B cell (primary cell): ENCODE measurements at regions not wholly inside any gene's neighbourhood (a gene's known extent, or its start where the extent isn't known, plus 50 kb on each side); places are given as distances from the start of the nearest gene placed in this dataset.

Experiments used
- ATAC-seq: fragments of 200-7000 bp; cut with Tn5 transposase; one replicate; pipeline ENCODE4 v1.10.0; 2021; ENCODE audit warnings: low read depth, mild to moderate bottlenecking, moderate number of reproducible peaks, moderate library complexity
- CTCF ChIA-PET: fragments of 350-600 bp; sonication (Branson Sonifier 250); formaldehyde crosslinking; loops from one replicate; lab custom pipeline; 2021; ENCODE audit warnings: antibody characterized with exemption, inconsistent platforms; lab: Charles Lee
- POLR2A ChIA-PET: fragments of 350-600 bp; sonication (Branson Sonifier 250); formaldehyde crosslinking; loops from one replicate; lab custom pipeline; 2021; ENCODE audit warnings: antibody characterized with exemption; lab: Charles Lee
- DNase-seq: peaks from one replicate; pipeline ENCODE4 v3.0.0; 2013
- H2AFZ ChIP-seq: 2 replicates; pipeline ENCODE4 v1.6.1; 2012; ENCODE audit warnings: mild to moderate bottlenecking, low read depth, low read length; ENCODE audit not compliant: insufficient read depth, poor library complexity, severe bottlenecking
- H3K27ac ChIP-seq, 2 donors: 1 replicate in 1 of 2; 2 replicates in 1 of 2; pipeline ENCODE4 v1.5.1; 2012 to 2013; ENCODE audit warnings: low read length in 2 of 2, mild to moderate bottlenecking in 2 of 2, moderate library complexity in 1 of 2
- H3K27me3 ChIP-seq, 4 experiments: fragments of 200-600 bp in 1 of 4; sonication (generic) in 1 of 4; replicated peaks in 1 of 4; 1 replicate in 2 of 4; 2 replicates in 2 of 4; pipeline versions ENCODE4 v1.6.1 to v1.7.0; 2013 to 2016; ENCODE audit warnings: low read length in 3 of 4, mild to moderate bottlenecking in 2 of 4, mixed read lengths in 1 of 4, moderate library complexity in 1 of 4; ENCODE audit not compliant: insufficient read depth in 4 of 4, control insufficient read depth in 3 of 4; ENCODE audit errors: control extremely low read depth in 1 of 4
- H3K36me3 ChIP-seq, 2 experiments: replicated peaks in 1 of 2; 1 replicate in 1 of 2; 2 replicates in 1 of 2; pipeline versions ENCODE4 v1.6.1 to v1.7.1; 2013; ENCODE audit warnings: low read length in 1 of 2; ENCODE audit not compliant: insufficient read depth in 2 of 2, control insufficient read depth in 1 of 2; ENCODE audit errors: control extremely low read depth in 1 of 2, extremely low read depth in 1 of 2
- H3K4me1 ChIP-seq, 2 donors: fragments of 200-600 bp in 1 of 2; sonication (generic) in 1 of 2; 1 replicate in 1 of 2; 2 replicates in 1 of 2; pipeline versions ENCODE4 v1.5.1 to v1.6.1; 2013 to 2017; ENCODE audit warnings: low read length in 2 of 2; ENCODE audit not compliant: control insufficient read depth in 2 of 2, insufficient read depth in 2 of 2
- H3K4me2 ChIP-seq: replicated peaks from 2 replicates; pipeline ENCODE3; 2012; ENCODE audit warnings: mild to moderate bottlenecking, low read depth, low read length; ENCODE audit not compliant: poor library complexity, severe bottlenecking
- H3K4me3 ChIP-seq, 5 experiments: fragments of 200-600 bp in 1 of 5; sonication (generic) in 1 of 5; 1 replicate in 3 of 5; 2 replicates in 2 of 5; pipeline versions ENCODE4 v1.5.1 to v1.7.0; 2011 to 2016; ENCODE audit warnings: low read length in 4 of 5, mild to moderate bottlenecking in 4 of 5, low read depth in 2 of 5, control low read depth in 1 of 5, moderate library complexity in 1 of 5; ENCODE audit not compliant: insufficient read depth in 1 of 5; ENCODE audit errors: control extremely low read depth in 1 of 5, extremely low read depth in 1 of 5
- H3K79me2 ChIP-seq: fragments of 200-600 bp; sonication (generic); one replicate; pipeline ENCODE4 v1.6.0; 2016; ENCODE audit warnings: low read length; ENCODE audit not compliant: control insufficient read depth, insufficient read depth
- H3K9ac ChIP-seq: fragments of 200-600 bp; sonication (generic); 2 replicates; pipeline ENCODE4 v1.6.1; 2017; ENCODE audit warnings: mild to moderate bottlenecking, low read length, moderate library complexity
- H3K9me3 ChIP-seq, 3 donors: one replicate each; pipeline versions ENCODE4 v1.6.1 to v1.7.1; 2013; ENCODE audit warnings: low read length in 2 of 3; ENCODE audit not compliant: control insufficient read depth in 2 of 3, insufficient read depth in 1 of 3; ENCODE audit errors: control extremely low read depth in 1 of 3
- H4K20me1 ChIP-seq: 2 replicates; pipeline ENCODE4 v1.6.0; 2012; ENCODE audit warnings: mild to moderate bottlenecking, low read length; ENCODE audit not compliant: insufficient read depth, control insufficient read depth, poor library complexity, severe bottlenecking
- H3K27ac Mint-ChIP-seq: one replicate; pipeline ENCODE4 v1.8.0; 2021; ENCODE audit warnings: mixed read lengths
- H3K27me3 Mint-ChIP-seq: one replicate; pipeline ENCODE4 v1.8.0; 2021; ENCODE audit warnings: mixed read lengths
- H3K4me1 Mint-ChIP-seq: one replicate; pipeline ENCODE4 v1.8.0; 2021; ENCODE audit warnings: mixed read lengths
- H3K4me3 Mint-ChIP-seq: one replicate; pipeline ENCODE4 v1.8.0; 2021; ENCODE audit warnings: mixed read lengths
- H3K9me3 Mint-ChIP-seq: one replicate; pipeline ENCODE4 v1.8.0; 2022; ENCODE audit warnings: mixed read lengths; ENCODE audit not compliant: insufficient read depth
- CTCF ChIP-seq: fragments of 200-600 bp; IDR thresholded peaks from one replicate; pipeline ENCODE4 v1.8.0; 2022; ENCODE audit warnings: antibody characterized with exemption, mild to moderate bottlenecking
- EZH2 ChIP-seq: IDR thresholded peaks from 2 replicates; pipeline ENCODE4 v1.6.1; 2012; ENCODE audit warnings: borderline replicate concordance, low read depth, mild to moderate bottlenecking, moderate library complexity, low read length; ENCODE audit not compliant: insufficient read depth, poor library complexity, severe bottlenecking
- WGBS: methylation state at CpG from one replicate; pipeline ENCODE4 v1.1.5; 2013; ENCODE audit warnings: missing lambda C conversion rate; ENCODE audit not compliant: insufficient coverage; 5-methylcytosine and 5-hydroxymethylcytosine counted together
- intact Hi-C: fragments of 100-400 bp; cut with micrococcal nuclease; formaldehyde crosslinking; loops from one replicate; pipeline ENCODE4 v1.10.0; 2022

DNA sequence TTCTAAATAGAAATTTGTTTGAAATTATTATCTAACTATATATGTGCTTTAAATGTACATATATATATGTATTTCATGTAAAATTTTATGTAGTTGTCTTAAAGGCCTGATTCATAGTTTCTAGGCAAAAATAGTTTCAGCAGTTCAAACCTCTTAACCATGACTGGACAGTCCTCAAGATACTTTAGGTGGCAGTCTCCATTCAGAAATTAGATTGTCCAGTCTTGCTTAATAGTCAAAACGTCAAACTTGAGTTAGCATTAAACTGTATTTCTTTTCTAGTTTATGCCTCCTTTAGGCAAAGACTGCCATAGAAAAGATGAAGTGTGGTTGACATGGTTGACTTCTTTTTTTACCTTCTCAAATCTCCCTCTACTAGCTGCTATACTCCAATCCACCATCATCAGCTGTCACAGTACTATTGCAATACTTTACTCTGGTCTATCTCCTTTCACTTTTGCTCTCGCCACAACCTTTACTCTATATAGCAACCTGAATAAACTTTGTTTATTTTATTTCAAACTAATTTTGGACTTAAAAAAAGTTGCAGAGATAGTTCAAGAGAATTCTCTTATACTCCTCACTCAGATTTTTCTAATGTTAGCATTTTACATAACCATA, 395.6 kb upstream of the DIPK2B start:
- no peaks in the 10 kb centered on the region for H3K79me2 ChIP-seq
- Mint-ChIP-seq H3K9me3 (no peaks in the 10 kb centered on the region), H3K4me1 (no peaks in the 10 kb centered on the region), H3K27me3 (no peaks in the 10 kb centered on the region), H3K4me3 (no peak overlapping the region), H3K27ac (no peak overlapping the region)
- H3K4me2 ChIP-seq = no peak overlapping the region
- DNase-seq (no peak), ATAC-seq (no peak)
- no peak overlapping the region for H3K9ac ChIP-seq
- peaks cover 0 to 9% (median 0%) of the 10 kb centered on the region in 4 experiments for H3K27me3 ChIP-seq
- intact Hi-C loops = no loop called here
- H4K20me1 ChIP-seq = no peaks in the 10 kb centered on the region
- H3K4me1 ChIP-seq = no peaks in the 10 kb centered on the region
- TF ChIP-seq CTCF (no peak), EZH2 (no peak)
- no CpG with 5 or more reads among the region's 2 CpGs for WGBS
- no peak overlapping the region for H3K27ac ChIP-seq
- H2AFZ ChIP-seq = no peak overlapping the region
- H3K36me3 ChIP-seq = no peaks in the 10 kb centered on the region
- ChIA-PET POLR2A (no interaction called here), CTCF (no interaction called here)
- H3K4me3 ChIP-seq = no peak overlapping the region
- no peaks in the 10 kb centered on the region for H3K9me3 ChIP-seq

- H3K4me3 ChIP-seq = no peak overlapping the region
- H3K4me1 Mint-ChIP-seq = no peaks in the 10 kb centered on the region
- ChIA-PET POLR2A (no interaction called here), CTCF (interaction anchor here (0.6 kb wide), 1 partner anchor 255 kb away, joined by 3 read pairs; no protein-coding TSS in a partner anchor)
- no CpG with 5 or more reads among the region's 3 CpGs for WGBS
- no peak overlapping the region for H3K27ac Mint-ChIP-seq
- H3K27me3 Mint-ChIP-seq = no peaks in the 10 kb centered on the region
- H3K4me1 ChIP-seq = no peaks in the 10 kb centered on the region
- no peak overlapping the region for H3K4me3 Mint-ChIP-seq
- no peak overlapping the region for H2AFZ ChIP-seq
- no peak for ATAC-seq
- H4K20me1 ChIP-seq = no peaks in the 10 kb centered on the region
- H3K36me3 ChIP-seq = no peaks in the 10 kb centered on the region
- H3K9me3 ChIP-seq = no peaks in the 10 kb centered on the region
- intact Hi-C loops = loop anchor here (2.0 kb wide), 1 partner anchor 43 kb away; no protein-coding TSS in a partner anchor
- TF ChIP-seq CTCF (no peak), EZH2 (no peak)
- no peaks in the 10 kb centered on the region for H3K79me2 ChIP-seq
- DNase-seq = no peak
- no peaks in the 10 kb centered on the region for H3K9me3 Mint-ChIP-seq
- no peak overlapping the region for H3K4me2 ChIP-seq
- no peak overlapping the region for H3K9ac ChIP-seq
- H3K27ac ChIP-seq = no peak overlapping the region
- H3K27me3 ChIP-seq = peaks cover 0 to 9% (median 0%) of the 10 kb centered on the region in 4 experiments
Measured at GRCh38 chrX:45592101-45592500, 391.4 kb upstream of the DIPK2B start.
